Sigmoid colon (tissue), 3 donors: ENCODE measurements at regions not wholly inside any gene's neighbourhood (a gene's known extent, or its start where the extent isn't known, plus 50 kb on each side); places are given as distances from the start of the nearest gene placed in this dataset.

Experiments used
- POLR2A ChIP-seq, 2 donors: fragments of 450-650 bp; IDR thresholded peaks; one replicate each; pipeline ENCODE4 v1.6.1; 2016; ENCODE audit warnings: antibody characterized with exemption in 2 of 2, mild to moderate bottlenecking in 2 of 2, moderate library complexity in 2 of 2
- TF ChIP-seq, protein P1 (sequence below), 4 experiments: fragments of 450-650 bp in 3 of 4; fragments of 200-600 bp in 1 of 4; IDR thresholded peaks; one replicate each; pipeline ENCODE4 v1.5.1; 2016 to 2019; ENCODE audit warnings: antibody characterized with exemption in 4 of 4, mild to moderate bottlenecking in 3 of 4, moderate library complexity in 2 of 4

DNA sequence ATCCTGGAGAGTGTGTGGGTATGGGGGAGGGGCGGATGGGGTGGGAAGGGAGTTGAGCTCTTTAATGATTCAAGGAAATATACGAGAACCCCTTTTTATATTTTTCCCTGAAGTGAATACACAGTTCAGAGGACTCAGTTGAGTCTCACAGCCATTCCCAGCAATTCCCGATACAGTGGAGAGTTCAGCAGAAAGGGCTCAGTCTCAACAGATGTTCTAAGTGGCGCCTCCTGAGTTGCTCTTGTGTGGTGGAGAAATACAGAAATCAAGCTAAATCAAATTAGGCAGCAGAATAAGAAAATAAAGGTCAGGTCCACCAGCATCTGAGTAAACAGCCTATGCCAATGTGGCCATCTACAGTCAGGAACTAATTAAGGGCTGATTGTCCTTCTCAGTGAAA lies 372.1 kb downstream of the NR2F2 start:
- TF ChIP-seq, protein P1, sequence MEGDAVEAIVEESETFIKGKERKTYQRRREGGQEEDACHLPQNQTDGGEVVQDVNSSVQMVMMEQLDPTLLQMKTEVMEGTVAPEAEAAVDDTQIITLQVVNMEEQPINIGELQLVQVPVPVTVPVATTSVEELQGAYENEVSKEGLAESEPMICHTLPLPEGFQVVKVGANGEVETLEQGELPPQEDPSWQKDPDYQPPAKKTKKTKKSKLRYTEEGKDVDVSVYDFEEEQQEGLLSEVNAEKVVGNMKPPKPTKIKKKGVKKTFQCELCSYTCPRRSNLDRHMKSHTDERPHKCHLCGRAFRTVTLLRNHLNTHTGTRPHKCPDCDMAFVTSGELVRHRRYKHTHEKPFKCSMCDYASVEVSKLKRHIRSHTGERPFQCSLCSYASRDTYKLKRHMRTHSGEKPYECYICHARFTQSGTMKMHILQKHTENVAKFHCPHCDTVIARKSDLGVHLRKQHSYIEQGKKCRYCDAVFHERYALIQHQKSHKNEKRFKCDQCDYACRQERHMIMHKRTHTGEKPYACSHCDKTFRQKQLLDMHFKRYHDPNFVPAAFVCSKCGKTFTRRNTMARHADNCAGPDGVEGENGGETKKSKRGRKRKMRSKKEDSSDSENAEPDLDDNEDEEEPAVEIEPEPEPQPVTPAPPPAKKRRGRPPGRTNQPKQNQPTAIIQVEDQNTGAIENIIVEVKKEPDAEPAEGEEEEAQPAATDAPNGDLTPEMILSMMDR (IDR thresholded peaks at IDR 0.05), result no peak
- TF ChIP-seq POLR2A (IDR thresholded peaks at IDR 0.05), result no peak
